NCI-H774 (cell line): ENCODE measurements at regions not wholly inside any gene's neighbourhood (a gene's known extent, or its start where the extent isn't known, plus 50 kb on each side); places are given as distances from the start of the nearest gene placed in this dataset.
A peak's percentile ranks its signal among the peaks of the same experiment; 100 is the strongest.
"Not testable (repeated sequence)": the region's sequence is repeated elsewhere in the genome, so short reads cannot be mapped to it uniquely, and the experiment has no call there.

Source experiments
- DNase-seq: peaks from one replicate; lab custom pipeline; 2025; lab: John Stamatoyannopoulos, UW

DNA sequence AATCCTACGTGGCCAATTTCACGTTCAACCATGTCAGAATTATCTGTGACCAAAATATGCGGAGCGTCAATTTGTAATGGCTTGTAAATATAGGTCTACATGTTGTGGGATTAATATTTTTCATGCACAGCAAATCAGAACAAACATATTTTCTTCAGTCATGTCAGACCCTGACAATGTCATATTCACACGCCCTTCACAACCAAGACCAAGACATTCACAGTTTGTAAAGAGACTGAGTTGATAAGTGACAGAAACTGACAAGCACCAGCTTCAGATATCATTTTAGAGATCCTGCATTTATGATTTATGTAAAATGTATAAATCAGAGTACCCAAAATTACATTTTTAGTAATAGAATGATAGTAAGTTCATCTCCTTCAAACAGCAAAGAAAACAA is 57.3 kb upstream of the NOVA1 start:
- DNase-seq, result no peak

DNA sequence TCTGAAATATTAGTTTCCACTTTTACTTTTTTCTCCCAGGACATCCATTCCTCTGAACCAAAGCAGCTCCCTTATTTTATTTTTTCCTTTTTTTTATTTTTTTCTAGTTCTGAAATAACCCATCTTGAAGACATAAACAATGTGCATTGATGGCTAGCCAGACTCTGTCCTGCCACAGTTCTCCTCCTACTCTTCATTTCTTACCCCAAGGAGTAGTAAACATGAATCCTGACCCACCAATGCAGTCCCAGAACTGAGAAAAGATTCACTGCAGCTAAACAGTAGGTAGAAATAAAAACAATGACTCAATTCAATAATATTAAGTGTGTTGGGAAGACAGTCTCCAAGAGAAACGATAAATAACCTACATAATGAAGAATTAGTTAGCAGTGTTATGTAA is 65.7 kb upstream of the NOVA1 start:
- DNase-seq, result no peak

DNA sequence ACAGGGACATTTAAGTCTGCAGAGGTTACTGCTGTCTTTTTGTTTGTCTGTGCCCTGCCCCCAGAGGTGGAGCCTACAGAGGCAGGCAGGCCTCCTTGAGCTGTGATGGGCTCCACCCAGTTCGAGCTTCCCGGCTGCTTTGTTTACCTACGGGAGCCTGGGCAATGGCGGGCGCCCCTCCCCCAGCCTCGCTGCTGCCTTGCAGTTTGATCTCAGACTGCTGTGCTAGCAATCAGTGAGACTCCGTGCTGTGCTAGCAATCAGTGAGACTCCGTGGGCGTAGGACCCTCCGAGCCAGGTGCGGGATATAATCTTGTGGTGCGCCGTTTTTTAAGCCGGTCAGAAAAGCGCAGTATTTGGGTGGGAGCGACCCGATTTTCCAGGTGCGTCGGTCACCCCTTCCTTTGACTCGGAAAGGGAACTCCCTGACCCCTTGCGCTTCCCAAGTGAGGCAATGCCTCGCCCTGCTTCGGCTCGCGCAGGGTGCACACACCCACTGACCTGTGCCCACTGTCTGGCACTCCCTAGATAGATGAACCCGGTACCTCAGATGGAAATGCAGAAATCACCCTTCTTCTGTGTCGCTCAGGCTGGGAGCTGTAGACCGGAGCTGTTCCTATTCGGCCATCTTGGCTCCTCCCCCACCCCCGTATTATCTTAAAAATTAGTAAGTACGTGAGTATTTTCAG is 81.0 kb upstream of the NOVA1 start:
- DNase-seq, result not testable (repeated sequence)

DNA sequence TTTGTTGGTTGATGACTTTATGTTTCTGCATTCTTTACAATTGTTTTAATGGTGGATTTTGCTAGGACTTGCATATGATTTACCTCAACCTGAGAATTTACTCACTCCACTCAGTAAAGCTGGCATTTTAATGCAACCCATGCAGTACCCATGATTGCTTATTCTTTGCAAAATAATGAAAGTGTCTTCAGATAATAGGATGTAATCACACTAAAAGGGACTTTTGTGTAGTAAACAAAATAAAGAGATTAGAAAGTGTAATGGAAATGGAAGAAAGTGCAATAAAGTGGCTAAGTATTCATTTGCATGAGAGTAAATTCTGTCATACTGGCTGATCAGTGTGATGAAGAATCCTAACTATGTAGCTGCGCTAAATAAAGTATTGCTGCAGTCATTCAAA is 87.6 kb upstream of the NOVA1 start:
- DNase-seq, result no peak

DNA sequence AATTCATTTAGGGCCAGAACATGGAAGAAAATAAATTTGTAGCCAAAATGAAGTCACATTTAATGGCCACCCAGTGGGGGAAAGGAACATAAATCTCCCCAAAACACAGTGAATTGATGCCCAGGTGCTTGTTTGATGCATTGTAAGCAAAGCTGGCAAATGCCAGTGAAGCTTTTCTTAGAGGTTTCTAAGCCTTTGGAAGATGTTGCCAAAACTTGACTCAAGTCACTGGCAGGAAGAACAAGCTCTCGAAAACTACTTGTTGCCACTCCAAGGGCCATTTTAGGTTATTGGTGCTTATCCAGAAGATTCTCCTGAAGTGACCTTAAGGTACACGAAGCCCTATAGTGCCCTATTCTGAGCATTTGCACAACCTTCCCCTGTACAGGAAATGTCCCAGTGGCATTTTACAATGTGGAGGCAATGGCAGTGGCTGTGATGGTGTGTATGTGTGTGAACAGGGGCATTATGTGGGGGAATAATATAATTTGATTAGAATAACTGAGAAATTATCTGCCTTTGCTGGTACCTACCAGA is 89.5 kb upstream of the NOVA1 start:
- DNase-seq, result no peak

DNA sequence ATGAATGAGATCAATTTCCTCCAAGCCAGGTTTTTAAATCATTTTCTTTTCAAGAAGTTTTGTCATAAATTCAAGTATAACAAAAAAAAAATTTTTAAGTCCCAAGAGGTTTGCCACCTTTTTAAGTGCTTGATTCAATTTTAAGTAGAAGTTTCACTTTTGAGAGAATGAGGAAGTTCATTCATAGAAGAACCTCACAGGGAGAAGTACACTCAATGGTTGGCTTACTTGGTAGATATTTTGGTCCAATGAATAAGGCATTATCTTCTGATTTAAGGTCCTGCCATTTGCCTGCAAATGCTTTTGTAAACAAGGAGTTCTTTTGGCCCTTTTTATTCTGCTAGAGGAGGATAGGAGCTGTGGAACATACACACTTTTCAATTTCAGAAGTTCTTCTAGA is 96.7 kb upstream of the NOVA1 start:
- DNase-seq, result no peak

DNA sequence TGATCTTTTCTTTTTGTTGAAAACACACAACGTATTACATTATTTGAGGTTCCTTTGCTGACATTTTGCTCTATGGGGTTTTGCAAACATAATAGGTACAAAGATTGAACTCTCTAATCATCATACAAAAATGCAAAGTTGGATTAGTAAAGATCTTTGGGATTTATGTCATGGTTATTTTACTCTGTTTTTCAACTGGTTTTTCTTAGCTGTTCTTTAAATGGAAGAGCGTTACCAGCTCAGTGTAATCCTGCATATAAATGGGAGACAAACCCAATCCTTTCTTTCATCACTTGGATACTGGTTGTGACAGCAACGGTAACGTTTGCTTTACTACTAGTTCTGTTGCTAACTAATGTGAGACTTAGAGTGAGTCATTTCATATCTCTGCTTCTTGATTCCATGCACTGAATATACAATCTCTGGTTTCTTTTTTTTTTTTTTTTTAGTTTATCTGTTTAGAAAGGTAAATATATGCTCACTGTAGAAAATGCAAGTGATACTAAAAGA is 104.9 kb upstream of the NOVA1 start:
- DNase-seq, result no peak

DNA sequence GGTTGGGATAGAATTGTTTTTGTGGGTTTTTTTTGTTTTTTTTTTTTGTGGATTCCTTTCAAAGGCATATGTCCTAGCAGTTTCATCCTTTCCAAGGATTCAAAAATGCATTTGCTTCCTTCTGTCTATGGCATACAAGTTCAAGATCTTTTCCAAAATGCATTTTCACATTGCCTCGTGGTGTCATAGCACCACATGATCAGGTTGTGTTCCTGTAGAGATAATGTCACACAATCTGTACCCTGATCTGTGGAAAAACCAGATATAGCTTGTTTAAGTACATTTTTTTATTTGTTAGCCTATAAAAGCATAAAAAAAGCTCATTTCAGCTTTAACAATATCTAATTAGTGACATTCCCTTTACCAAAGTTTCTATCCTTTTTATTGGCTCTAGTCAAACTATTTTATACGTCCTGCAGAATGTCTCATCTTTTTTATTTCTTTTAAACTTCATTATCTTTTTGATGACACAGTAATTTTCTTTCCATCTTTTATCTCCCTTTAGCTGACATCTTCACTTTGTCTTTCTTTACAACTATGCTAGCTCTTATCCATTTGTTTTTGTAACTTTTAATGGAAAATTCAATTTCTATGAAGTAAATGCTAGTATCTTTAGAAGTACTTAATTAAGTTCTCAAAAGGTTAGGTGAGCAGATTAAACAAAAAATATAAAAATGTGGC is 106.0 kb upstream of the NOVA1 start:
- no peak for DNase-seq

DNA sequence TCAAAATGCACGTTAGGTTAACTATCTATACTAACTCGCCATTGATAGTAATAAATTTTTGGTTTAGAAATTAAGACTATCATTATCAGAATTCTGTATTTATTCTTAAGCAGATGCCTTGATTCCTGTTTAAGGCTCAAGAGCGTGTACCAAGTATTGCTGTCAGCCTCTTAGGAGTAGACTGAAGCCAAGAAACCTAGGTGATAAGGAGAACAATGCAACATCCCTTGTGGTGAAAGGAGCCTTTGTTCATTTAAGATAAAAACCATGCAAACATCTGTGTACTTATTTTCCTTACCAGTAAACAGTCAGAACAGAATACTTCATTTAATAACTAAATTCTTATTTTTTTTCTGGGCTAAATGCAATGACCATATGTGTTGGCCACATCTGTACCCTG is 109.4 kb upstream of the NOVA1 start:
- no peak for DNase-seq

DNA sequence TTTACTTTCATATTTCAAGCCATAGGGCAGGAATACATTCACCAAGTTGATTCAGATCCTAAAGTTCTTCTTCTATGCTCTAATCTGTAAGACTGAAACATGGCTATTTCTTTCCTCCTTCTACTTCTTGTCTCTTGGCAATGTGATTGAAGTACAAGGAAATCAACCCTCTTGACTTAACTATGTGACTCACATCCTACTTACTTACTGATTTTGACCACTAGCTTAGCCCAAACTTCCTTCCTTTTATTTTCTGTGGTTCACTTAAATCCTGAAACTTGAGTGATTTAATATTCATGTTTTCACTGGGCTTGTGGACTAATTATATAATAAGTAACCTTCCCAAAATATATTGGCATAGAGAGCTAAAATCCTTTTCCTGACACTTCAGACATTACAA is 111.2 kb upstream of the NOVA1 start:
- no peak for DNase-seq

DNA sequence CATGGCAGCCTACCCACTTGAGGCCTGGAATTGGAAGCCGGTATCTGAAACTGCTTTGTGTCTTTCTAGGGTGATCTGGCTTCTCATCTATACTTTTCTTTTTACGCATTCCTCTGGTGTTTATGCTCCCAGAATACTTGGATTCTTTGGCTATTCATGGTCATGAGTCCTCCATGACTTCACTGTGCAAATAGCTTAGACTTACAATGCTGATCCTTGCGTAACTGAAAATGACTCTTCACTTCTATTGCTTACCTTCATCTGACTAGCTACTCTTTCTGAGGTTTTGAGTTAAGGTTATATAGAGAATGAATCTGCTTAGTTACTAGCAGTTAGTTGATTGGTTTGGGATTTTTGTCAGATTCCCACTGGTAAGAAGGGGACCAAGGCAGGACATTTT is 121.7 kb upstream of the NOVA1 start:
- no peak for DNase-seq

DNA sequence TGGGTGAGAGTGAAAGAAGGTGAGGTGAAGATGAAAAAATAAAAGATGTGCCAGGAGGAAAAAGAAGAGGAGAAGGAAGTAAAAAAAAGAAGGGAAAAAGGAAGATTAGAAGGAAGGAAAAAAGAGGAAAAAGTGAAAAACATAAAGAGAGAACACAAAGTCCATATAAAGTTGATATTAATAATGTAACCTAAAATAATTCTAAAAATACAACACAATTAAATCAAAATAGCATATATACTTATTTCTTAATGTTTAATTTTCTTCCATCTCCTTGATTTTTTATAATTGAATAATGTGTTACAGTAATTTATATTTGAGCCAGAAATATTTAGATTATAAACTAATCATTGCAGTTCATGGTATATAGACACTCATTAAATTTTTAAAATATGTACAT is 124.4 kb upstream of the NOVA1 start:
- DNase-seq, result no peak

DNA sequence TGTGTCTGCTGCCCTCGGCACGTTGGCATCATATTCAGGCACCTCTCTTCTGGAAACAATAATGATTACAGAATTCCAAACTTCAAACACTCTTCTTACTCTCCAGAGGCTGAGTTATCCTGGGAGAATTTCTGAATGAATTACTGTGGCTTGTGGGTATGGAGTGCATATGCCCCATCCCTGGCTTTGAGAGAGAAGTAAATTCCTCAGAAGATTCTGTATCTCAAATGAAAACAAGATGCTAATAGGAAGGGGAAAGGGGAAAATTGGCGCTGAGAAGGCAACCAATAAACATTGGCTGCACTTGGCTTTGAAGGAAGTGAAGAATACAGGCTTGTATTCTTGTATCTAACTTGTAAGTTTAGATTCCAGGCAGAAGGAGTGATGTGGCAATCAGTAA is 132.0 kb upstream of the NOVA1 start:
- no peak for DNase-seq

DNA sequence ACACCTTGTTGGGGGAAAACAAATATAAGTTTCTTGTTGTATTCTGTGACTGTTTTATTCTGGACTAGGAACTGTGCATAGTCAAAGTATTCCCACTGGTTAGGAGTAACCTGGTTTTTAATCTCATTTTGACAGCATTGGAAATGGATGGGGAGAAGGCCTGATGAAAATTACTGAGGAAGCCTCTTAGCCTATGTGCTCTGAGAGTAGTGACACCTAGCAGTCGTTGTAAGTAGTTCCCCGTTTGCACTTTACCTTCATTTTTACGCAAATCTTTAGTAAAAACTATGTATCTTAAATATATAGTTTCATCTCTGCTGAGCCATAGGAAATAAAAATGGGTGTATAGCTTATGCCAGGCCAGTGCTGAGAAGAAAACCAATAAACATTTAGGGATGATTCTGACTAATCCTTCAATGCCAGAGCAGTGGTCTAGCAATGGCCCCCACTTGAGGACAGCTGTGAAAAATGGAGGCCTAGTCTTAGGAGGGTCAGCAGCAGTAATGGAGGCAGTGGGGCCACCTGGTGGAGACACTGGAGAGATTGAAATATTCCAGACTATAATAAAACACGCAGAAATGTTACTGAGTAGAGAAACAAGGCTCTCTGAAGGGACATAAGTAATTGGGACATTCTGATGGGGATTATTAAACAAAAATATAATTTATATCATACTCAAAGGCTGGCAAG is 133.2 kb upstream of the NOVA1 start:
- DNase-seq, result no peak

DNA sequence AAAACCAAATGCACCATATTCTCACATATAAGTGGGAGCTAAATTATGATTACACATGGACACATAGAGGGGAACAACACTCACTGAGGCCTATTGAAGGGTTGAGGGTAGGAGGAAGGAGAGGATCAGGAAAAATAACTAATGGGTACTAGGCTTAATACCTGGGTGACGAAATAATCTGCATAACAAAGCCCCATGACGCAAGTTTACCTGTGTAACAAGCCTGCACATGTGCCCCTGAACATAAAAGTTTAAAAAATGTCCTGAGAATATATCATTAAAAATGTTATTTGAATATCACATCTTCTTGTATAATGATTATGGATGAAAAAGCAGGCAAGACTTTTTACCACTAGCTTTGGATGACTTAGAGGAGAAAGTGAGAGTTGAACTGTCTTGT is 138.0 kb upstream of the NOVA1 start:
- DNase-seq, result no peak

DNA sequence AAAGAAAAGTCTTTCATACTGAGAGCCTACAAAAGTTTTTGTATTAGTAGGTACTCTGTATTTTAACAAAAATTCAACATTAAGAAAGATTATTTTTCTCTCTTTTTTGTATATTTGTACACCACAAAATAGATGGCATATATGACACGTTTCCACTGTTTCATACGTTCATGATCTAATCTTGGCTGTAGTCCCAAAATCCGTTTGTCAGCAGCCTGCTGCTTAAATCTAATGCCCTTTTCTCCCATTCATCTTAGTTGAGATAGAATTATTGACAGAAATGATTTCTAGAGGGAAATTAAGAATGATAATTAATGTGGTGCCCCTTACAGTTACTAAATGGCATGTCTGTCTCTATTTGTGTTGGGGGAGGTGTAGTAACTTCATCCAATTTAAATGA is 140.7 kb upstream of the NOVA1 start:
- no peak for DNase-seq

DNA sequence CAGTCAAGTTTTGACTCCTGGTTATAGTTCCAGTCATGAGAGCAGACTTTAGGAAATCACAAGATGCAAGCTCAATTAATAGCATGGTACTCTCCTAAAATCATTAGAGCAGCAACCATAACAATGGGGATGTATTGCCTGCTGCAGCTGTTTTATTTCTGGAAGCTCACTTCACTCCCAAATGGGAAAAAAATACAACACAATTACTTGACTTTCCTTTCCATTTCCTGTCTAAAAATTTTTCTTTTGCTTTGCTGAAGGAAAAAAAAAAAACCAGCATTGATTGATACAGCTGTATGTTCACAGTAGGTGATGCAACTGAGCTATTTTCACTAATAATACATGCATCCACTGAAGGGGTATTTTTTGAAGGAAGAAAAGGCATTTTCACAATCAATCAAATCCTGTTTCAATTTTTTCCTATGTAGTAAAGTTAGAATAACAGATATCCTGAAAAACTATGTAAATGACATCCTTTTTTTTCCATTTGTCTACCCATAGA is 143.9 kb upstream of the NOVA1 start:
- DNase-seq, result no peak

DNA sequence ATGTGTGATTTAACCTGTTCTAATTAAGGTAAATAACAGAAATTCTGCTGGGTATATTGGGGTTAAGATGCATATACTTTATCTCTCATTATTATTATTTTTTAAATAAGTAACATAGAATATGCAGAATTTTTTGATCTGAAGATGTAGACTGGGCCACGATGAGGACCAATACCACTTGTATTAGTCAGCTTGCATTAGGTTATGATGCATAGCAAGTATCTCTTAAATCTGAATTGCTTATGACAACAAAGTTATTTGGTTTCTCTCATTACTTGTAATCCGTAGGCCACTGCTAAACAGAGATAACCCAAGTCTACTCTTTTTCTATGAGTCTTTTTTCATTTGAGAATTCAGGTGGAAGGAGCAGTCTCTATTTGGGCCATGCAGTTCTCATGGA is 145.5 kb upstream of the NOVA1 start:
- DNase-seq, result no peak

DNA sequence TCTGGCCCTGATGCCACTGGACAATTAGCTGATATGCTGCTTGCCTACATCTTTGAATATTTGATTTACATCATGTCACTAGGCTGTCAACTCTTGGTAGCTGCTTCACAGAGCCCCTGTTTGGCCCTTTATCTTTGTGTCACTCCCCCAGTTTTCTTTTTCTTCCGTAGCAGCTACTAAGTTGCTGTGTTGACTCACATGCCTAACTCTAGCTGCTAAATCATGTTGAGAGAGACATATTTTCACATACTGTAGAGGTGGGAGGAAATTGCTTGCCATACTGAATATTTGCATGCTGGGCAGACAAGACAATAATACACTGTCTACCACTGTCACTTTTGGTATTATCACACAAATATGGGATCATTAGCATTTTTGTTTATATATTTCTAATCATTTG is 147.1 kb upstream of the NOVA1 start:
- no peak for DNase-seq

DNA sequence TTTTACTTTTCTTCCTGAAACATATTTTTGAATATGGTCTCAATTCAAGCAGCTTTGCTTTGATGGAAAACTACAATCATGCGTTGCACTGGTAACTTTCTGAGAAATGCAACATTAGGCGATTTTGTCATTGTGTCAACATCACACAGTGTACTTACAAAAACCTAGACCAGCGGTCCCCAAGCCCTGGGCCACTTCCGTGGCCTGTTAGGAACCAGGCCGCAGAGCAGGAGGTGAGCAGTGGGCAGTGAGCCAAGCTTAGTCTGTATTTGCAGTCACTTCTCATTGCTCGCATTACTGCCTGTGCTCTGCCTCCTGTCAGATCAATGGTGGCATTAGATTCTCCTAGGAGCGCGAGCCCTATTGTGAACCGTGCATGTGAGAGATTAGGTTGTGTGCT is 163.7 kb upstream of the NOVA1 start:
- DNase-seq, result no peak

DNA sequence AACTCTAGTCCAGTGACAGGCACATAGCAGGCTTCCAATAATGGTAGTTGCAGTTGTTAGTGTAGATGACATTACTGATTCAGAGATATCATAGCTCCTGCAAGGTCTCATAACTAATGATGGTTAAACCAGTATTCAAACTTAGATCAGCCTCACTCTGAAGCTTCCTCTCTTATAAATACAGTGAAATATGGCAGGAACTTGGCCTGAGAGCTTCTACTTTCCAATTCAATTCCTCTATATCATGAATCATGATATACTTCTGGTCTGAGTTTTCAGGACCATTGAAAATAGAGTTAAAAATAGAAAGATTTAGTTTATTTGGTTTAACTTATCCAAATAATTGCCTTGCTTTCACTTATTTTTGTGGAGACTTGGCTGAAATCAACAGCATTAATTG is 167.5 kb upstream of the NOVA1 start:
- no peak for DNase-seq

DNA sequence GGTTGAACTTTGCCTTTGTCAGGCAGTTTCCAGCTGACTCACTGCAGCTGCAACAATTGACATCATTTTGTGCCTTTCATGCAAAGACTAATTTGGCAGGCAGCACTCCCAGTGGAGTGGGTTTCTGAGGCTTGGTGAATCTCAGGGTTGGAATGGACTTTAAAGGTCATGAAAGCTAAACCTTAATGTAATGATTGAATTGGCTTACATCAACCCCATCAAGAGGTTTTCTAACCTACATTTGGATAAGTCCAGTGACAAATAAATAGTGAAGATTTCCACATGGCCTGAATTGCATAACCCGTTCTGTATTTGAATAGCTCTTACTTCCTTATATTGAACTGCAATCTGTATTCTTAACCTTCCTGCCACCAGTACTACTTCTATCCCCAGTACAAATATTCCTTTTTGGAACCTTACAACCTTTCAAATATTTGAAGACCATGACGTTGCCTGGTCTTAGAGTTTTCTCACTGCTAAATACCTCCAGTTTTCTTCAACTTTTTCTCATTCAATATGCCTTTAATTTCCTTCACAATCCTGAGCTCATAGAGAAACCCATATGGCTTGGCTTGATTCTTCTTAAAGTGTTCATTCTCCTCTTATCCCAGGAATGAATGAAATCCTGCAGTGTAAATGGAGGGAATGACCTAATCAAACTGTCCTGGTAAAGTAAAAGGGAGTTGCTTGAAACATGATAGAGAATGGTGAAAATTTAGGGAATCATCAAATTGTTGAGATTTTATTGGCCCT is 168.1 kb upstream of the NOVA1 start:
- DNase-seq, result peak; percentile 40
